ENCODE measurements at regions not wholly inside any gene's neighbourhood (a gene's known extent, or its start where the extent isn't known, plus 50 kb on each side); places are given as distances from the start of the nearest gene placed in this dataset.

DNA sequence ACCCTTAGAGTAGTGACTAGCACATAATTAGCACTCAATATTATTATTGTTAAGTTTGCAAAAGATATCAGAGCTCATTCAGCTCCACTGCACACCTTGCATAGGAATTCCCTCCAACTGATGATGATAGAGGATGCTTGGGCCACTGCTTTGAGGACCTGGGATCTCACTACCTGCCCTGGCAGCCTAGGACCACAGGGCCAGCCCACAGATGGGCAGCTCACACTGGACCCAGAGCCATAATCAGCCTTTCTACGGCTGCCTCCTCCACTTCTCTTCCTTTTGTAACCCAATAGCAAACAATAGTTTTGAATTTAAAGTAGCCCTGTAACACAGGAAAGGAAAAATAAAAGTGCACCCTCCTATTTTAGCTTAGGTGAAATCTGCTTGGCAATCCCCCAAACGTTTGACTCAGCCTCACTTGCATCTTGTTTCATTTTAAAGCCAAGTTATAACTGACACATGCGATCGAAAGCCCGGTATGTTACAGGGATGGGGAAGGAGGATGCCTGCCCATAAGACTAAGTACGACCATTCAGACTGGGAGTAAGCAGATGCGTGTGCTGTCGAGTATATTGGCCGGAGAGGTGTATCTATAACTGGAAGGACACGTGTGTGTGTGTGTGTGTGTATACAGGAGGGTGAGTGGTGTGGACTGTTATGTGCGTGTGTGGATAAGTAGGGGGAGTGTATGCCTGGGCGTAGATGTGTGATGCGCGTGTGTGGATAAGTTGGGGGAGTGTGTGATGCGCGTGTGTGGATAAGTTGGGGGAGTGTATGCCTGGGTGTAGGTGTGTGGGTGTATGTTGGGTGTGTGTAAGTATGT is 65.9 kb downstream of the CPN2 start:
- ATAC-seq (peak in 1 of 2 donors; percentile 65), DNase-seq (no peak)
- intact Hi-C loops (cut with DNase I) = no loop called here

DNA sequence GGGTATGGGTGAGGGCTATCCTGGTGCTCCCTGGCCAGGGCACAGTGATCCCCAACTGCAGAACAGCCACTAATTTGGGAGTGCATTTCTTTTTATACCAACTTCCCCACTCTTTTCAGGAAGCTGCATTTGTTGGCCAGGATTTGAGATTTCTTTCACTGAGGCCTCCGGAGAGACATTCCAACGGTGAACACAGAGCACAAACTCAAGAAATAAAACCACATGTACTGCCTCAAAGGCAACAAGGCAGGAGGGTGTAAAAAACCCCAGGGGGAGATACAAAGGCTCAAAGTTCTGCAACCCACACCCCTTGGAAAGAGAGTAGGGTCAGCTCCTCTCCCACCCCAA is 65.3 kb downstream of the CPN2 start:
- ATAC-seq = peak in 1 of 2 donors; percentile 9
- intact Hi-C loops (cut with DNase I) = no loop called here
- no peak for DNase-seq

DNA sequence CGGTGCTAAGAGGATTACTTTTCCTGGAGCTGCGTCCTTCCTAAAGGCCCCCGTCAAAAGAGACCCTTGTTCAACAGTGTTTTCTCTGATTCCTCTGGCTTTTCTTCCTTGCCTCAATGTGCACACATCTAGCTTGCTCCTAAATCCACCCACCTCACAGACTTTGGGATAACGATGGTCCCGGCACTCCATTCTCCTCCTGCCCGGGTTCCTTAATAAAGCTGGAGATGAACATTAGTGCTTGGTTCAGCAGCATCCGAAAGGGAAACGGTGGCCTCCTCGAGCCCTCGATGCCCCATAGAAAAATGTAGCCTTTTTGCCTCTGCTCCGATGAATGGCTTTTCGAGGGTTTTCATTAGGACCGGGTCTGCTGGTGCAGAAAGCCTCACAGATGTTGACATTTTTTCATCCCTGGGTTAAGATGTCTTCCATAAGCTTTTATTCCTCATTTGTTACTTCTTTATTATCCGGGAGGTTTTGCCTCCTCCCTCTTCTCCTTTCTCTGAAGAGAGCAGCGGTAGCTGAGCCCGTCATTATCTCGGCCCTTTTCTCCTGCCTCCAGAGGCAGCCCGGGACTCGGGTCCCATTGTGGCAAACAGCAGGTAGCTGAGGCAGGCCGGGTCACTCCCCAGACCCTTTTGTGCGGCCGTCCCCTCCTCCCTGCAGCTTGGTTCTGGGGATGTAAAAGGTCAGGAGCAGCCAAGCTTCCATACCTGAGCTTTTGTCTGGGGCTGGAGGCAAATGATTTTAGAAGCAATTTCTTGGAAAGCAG is 64.6 kb downstream of the CPN2 start:
- intact Hi-C loops (cut with DNase I) = no loop called here
- DNase-seq = no peak
- ATAC-seq = no peak

DNA sequence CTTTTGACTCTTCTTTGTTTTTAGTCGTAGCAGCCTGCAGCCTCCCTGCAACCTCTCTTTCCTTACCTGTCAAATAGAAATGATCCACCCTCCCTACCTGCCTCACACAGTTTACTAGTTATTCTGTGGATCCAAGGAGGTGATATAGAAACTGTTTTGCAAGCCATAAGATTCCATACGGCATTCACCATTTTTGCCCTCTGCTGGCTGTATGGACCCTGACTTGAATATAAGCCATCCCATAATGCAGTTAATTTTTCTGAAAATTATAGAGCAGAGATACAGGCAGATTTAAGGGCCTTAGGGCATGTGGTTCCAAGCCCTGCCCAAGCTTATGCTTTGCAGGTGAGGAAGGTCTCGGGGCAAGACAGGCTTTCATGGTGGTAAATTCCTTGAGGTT is 63.8 kb downstream of the CPN2 start:
- ATAC-seq = no peak
- intact Hi-C loops (cut with DNase I) = no loop called here
- DNase-seq = no peak

DNA sequence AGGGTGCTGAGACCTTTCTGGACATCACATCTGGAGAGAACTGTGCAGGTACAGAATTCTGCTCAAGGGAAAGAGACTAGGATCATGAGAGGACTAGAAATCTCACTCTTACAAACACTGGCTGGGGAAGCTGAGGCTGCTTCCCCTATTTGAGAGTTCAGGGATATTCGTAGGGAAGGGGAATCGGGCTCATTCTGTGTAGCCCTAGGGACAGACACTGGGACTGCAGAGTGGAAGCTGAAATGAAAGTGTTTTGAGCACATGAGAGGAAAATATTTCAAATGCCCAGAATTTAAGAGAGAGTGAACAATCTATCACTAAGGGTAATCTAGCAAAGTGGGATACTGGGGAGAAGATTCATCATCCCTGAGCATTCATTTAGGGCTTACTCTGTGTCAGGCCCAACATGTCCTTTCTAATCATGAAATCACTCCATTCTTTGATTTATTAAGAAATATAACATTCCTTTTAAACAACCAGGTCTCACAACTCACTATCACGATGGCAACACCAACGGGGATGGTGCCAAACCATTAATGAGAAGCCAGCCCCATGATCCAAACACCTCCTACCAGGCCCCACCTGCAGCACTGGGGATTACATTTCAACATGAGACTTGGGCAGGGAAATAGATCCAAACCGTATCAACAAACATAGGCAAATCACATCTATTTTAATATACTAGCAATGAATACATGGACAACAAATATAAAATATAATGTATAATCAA is 63.0 kb downstream of the CPN2 start:
- no peak for DNase-seq
- ATAC-seq = no peak
- intact Hi-C loops (cut with DNase I) = no loop called here

Data from left cardiac atrium (tissue), 4 donors.